ENCODE measurements at regions not wholly inside any gene's neighbourhood (a gene's known extent, or its start where the extent isn't known, plus 50 kb on each side); places are given as distances from the start of the nearest gene placed in this dataset.

DNA sequence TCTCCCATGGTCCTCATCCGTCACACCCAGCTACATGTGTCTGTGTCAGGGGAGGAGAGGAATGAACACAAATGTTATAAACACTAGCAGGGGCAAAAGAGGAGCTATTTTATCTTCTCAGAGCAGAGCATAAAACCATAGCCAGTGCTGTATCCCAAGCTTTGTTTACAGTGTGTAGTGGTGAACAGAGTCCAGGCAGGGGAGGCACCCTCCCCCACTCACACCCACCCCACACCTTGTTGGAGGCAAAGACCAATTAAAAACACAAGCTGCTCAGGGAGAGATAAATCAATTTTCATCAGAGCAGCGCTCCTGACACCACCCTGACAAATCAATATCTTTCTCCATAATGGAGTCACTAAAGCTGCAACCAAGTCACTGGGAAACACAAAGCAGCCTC, 132.6 kb upstream of the CCL2 start:
- no peak overlapping the region for H3K23ac ChIP-seq (ENCODE audit: low read depth, low read length)
- H3K27me3 ChIP-seq (ENCODE audit: control insufficient read depth, insufficient read depth, low read length), result no peaks in the 10 kb centered on the region
- H2AFZ ChIP-seq (replicated peaks; ENCODE audit: low read length, poor library complexity), result no peak overlapping the region
- no peak overlapping the region for H3K9ac ChIP-seq (ENCODE audit: low read depth, low read length)
- no peak overlapping the region for H4K8ac ChIP-seq (ENCODE audit: low read depth in 2 of 2, low read length in 2 of 2)
- in situ Hi-C loops (cut with MboI; ENCODE audit: low sequenced_read_pairs), result no loop called here
- H2BK5ac ChIP-seq (ENCODE audit: low read depth, low read length, poor library complexity, severe bottlenecking), result no peak overlapping the region
- H2AK9ac ChIP-seq (replicated peaks; ENCODE audit: low read depth, low read length, poor library complexity), result no peak overlapping the region
- TF ChIP-seq CHD1 (IDR thresholded peaks at IDR 0.05; ENCODE audit: low read depth, low read length) (no peak), RFX5 (IDR thresholded peaks at IDR 0.05; ENCODE audit: low read depth, low read length) (no peak), FOS (IDR thresholded peaks at IDR 0.05; ENCODE audit: low read depth, low read length) (no peak), MXI1 (IDR thresholded peaks at IDR 0.05; ENCODE audit: borderline replicate concordance, low read depth, low read length) (no peak), RCOR1 (IDR thresholded peaks at IDR 0.05; ENCODE audit: insufficient replicate concordance, low read length) (no peak), CEBPB (IDR thresholded peaks at IDR 0.05; ENCODE audit: low read depth, low read length) (no peak)
- TF ChIP-seq, protein P1, sequence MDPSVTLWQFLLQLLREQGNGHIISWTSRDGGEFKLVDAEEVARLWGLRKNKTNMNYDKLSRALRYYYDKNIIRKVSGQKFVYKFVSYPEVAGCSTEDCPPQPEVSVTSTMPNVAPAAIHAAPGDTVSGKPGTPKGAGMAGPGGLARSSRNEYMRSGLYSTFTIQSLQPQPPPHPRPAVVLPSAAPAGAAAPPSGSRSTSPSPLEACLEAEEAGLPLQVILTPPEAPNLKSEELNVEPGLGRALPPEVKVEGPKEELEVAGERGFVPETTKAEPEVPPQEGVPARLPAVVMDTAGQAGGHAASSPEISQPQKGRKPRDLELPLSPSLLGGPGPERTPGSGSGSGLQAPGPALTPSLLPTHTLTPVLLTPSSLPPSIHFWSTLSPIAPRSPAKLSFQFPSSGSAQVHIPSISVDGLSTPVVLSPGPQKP (IDR thresholded peaks at IDR 0.05; ENCODE audit: borderline replicate concordance, low read depth, low read length), result no peak
- no peaks in the 10 kb centered on the region for H3K9me1 ChIP-seq (ENCODE audit: insufficient read depth, low read length)
- no peak overlapping the region for H3K56ac ChIP-seq (ENCODE audit: extremely low read depth, insufficient read depth, low read length)
- H4K91ac ChIP-seq (ENCODE audit: insufficient read depth, low read depth, low read length), result no peak overlapping the region
- no peaks in the 10 kb centered on the region for H3K4me1 ChIP-seq (ENCODE audit: control insufficient read depth, insufficient read depth, low read length)
- H3K36me3 ChIP-seq (ENCODE audit: control insufficient read depth, insufficient read depth, low read length), result no peaks in the 10 kb centered on the region
- H3K27ac ChIP-seq (ENCODE audit: insufficient read depth, low read length), result no peak overlapping the region
- H4K5ac ChIP-seq (ENCODE audit: low read depth, low read length), result no peak overlapping the region
- dilution Hi-C loops (cut with HindIII; ENCODE audit: low sequenced_read_pairs, unreplicated experiment), result no loop called here
- H4K20me1 ChIP-seq (ENCODE audit: insufficient read depth, low read length), result no peaks in the 10 kb centered on the region
- no peak overlapping the region for H3K18ac ChIP-seq (ENCODE audit: low read depth, low read length)
- intact Hi-C loops (cut with micrococcal nuclease), result no loop called here
- no peak overlapping the region for H2AK5ac ChIP-seq (ENCODE audit: low read depth, low read length)
- ChIA-PET POLR2A (ENCODE audit: unreplicated experiment) (no interaction called here), CTCF (no interaction called here)
- H2BK15ac ChIP-seq (ENCODE audit: low read depth, low read length), result no peak overlapping the region
- no peak overlapping the region for H3K14ac ChIP-seq (replicated peaks; ENCODE audit: low read depth, low read length)
- BruUV-seq (replicated peaks), result no TSS peak
- no peak overlapping the region for H2BK20ac ChIP-seq (ENCODE audit: low read depth, low read length)
- H3K79me1 ChIP-seq (ENCODE audit: low read depth in 1 of 2, low read length in 2 of 2), result no peaks in the 10 kb centered on the region
- no peak overlapping the region for H3K4me2 ChIP-seq (ENCODE audit: low read depth, low read length)
- DNase-seq, result no peak
- H3K4me3 ChIP-seq (ENCODE audit: insufficient read depth, low read depth, low read length), result no peak overlapping the region
- H3K4ac ChIP-seq (ENCODE audit: low read depth, low read length), result no peak overlapping the region
- ATAC-seq (ENCODE audit: low read depth), result no peak
- H3K9me3 ChIP-seq (ENCODE audit: control insufficient read depth, insufficient read depth, low read length), result no peaks in the 10 kb centered on the region
- H2BK120ac ChIP-seq (ENCODE audit: low read depth, low read length), result no peak overlapping the region
- 17% methylated on average over 1 of the region's 2 CpGs; no CpG with 5 or more reads in 1 of the 2 experiments for WGBS, 2 experiments (ENCODE audit: extremely low coverage in 2 of 2, insufficient read length in 1 of 2)

All from IMR-90 (cell line).